Brain microvascular endothelial cell (primary cell): ENCODE measurements at regions not wholly inside any gene's neighbourhood (a gene's known extent, or its start where the extent isn't known, plus 50 kb on each side); places are given as distances from the start of the nearest gene placed in this dataset.

Source experiments
- DNase-seq: peaks from one replicate; pipeline ENCODE4 v3.0.0-alpha.2; 2020
- H3K27ac ChIP-seq: fragments of 250-450 bp; sonication (Bioruptor Pico); 2 replicates; pipeline ENCODE4 v1.5.1; 2020; ENCODE audit warnings: mild to moderate bottlenecking, moderate library complexity
- H3K27me3 ChIP-seq: fragments of 250-450 bp; sonication (Bioruptor Pico); replicated peaks from 2 replicates; pipeline ENCODE4 v1.5.1; 2020; ENCODE audit warnings: mild to moderate bottlenecking
- H3K36me3 ChIP-seq: fragments of 250-450 bp; sonication (Bioruptor Pico); replicated peaks from 2 replicates; pipeline ENCODE4 v1.5.1; 2020; ENCODE audit warnings: mild to moderate bottlenecking
- H3K4me3 ChIP-seq: 2 replicates; pipeline ENCODE4 v1.5.1; 2011; ENCODE audit warnings: low read depth, mild to moderate bottlenecking, control low read depth, low read length, moderate library complexity
- CTCF ChIP-seq: IDR thresholded peaks from 2 replicates; pipeline ENCODE4 v1.5.1; 2011; ENCODE audit warnings: low read depth, mild to moderate bottlenecking, moderate library complexity, low read length, control low read depth, inconsistent platforms; ENCODE audit errors: missing control alignments
- in situ Hi-C: cut with HindIII; loops from 2 replicates; pipeline ENCODE4 v1.10.0; 2017; ENCODE audit warnings: low sequenced_read_pairs, low pct_ligation_motif_present

- Histone ChIP-seq H3K27me3 (no peaks in the 10 kb centered on the region), H3K4me3 (no peak overlapping the region), H3K36me3 (no peaks in the 10 kb centered on the region), H3K27ac (no peak overlapping the region)
- in situ Hi-C loops, result no loop called here
- no peak for DNase-seq
- TF ChIP-seq CTCF, result no peak
Observed at GRCh38 chr10:83333566-83333965, 805.7 kb upstream of the GHITM start.

- DNase-seq, result no peak
- in situ Hi-C loops, result no loop called here
- Histone ChIP-seq H3K36me3 (no peaks in the 10 kb centered on the region), H3K4me3 (no peak overlapping the region), H3K27me3 (no peaks in the 10 kb centered on the region), H3K27ac (no peak overlapping the region)
- TF ChIP-seq CTCF, result no peak
Observed at GRCh38 chr10:83343676-83344075, 795.6 kb upstream of the GHITM start.

- H3K4me3 ChIP-seq, result no peak overlapping the region
- H3K27ac ChIP-seq, result no peak overlapping the region
- DNase-seq, result peak; percentile 39
- H3K27me3 ChIP-seq, result no peaks in the 10 kb centered on the region
- no peak for TF ChIP-seq CTCF
- in situ Hi-C loops, result no loop called here
- H3K36me3 ChIP-seq, result no peaks in the 10 kb centered on the region
Observed at GRCh38 chr10:83346266-83346910, 792.9 kb upstream of the GHITM start.

GRCh38 chr10:83352588-83352987, 786.7 kb upstream of the GHITM start:
- no peak overlapping the region for H3K27ac ChIP-seq
- in situ Hi-C loops, result no loop called here
- TF ChIP-seq CTCF, result no peak
- no peaks in the 10 kb centered on the region for H3K27me3 ChIP-seq
- H3K4me3 ChIP-seq, result no peak overlapping the region
- H3K36me3 ChIP-seq, result no peaks in the 10 kb centered on the region
- DNase-seq, result no peak

- H3K27ac ChIP-seq, result no peak overlapping the region
- no peak for DNase-seq
- no peaks in the 10 kb centered on the region for H3K27me3 ChIP-seq
- H3K4me3 ChIP-seq, result no peak overlapping the region
- no peaks in the 10 kb centered on the region for H3K36me3 ChIP-seq
- no peak for TF ChIP-seq CTCF
- in situ Hi-C loops, result no loop called here
Observed at GRCh38 chr10:83354456-83354855, 784.9 kb upstream of the GHITM start.

- Histone ChIP-seq H3K27ac (no peak overlapping the region), H3K27me3 (no peaks in the 10 kb centered on the region), H3K4me3 (no peak overlapping the region), H3K36me3 (no peaks in the 10 kb centered on the region)
- in situ Hi-C loops, result no loop called here
- DNase-seq, result no peak
- TF ChIP-seq CTCF, result no peak
Observed at GRCh38 chr10:83357004-83357403, 782.3 kb upstream of the GHITM start.
